Ureter (tissue), 1 donor: ENCODE measurements at regions not wholly inside any gene's neighbourhood (a gene's known extent, or its start where the extent isn't known, plus 50 kb on each side); places are given as distances from the start of the nearest gene placed in this dataset.

Experiments
- DNase-seq: peaks from one replicate; pipeline ENCODE4 v3.0.0-alpha.2; 2020; ENCODE audit warnings: low spot score
- donor health status: DM: yes; HTN: yes; CAD: no.

GRCh38 chr2:72004201-72004915 lies 143.3 kb downstream of the CYP26B1 start:
- no peak for DNase-seq

- no peak for DNase-seq
Observed at GRCh38 chr2:72003796-72004195, 143.9 kb downstream of the CYP26B1 start.

GRCh38 chr2:72003124-72003523 lies 144.5 kb downstream of the CYP26B1 start:
- DNase-seq = no peak

GRCh38 chr2:72001937-72002690 lies 145.5 kb downstream of the CYP26B1 start:
- DNase-seq = no peak

GRCh38 chr2:72000110-72000509 lies 147.6 kb downstream of the CYP26B1 start:
- DNase-seq = no peak

- DNase-seq = no peak
Observed at GRCh38 chr2:71999580-71999979, 148.1 kb downstream of the CYP26B1 start.

GRCh38 chr2:71997843-71998242 lies 149.8 kb downstream of the CYP26B1 start:
- DNase-seq = no peak

- no peak for DNase-seq
Observed at GRCh38 chr2:71995067-71995665, 152.5 kb downstream of the CYP26B1 start.

- DNase-seq = no peak
Observed at GRCh38 chr2:71992036-71992435, 155.6 kb downstream of the CYP26B1 start.

GRCh38 chr2:71991397-71991796 lies 156.3 kb downstream of the CYP26B1 start:
- DNase-seq = no peak

GRCh38 chr2:71990826-71991225 lies 156.8 kb downstream of the CYP26B1 start:
- no peak for DNase-seq

GRCh38 chr2:71990122-71990521 lies 157.5 kb downstream of the CYP26B1 start:
- no peak for DNase-seq

GRCh38 chr2:71989671-71990070 lies 158.0 kb downstream of the CYP26B1 start:
- no peak for DNase-seq

GRCh38 chr2:71988170-71988569 lies 159.5 kb downstream of the CYP26B1 start:
- no peak for DNase-seq

GRCh38 chr2:71976685-71977084 lies 171.0 kb downstream of the CYP26B1 start:
- no peak for DNase-seq

GRCh38 chr2:71974846-71975245 lies 172.8 kb downstream of the CYP26B1 start:
- DNase-seq = no peak

- DNase-seq = no peak
Observed at GRCh38 chr2:71971493-71971892, 176.2 kb downstream of the CYP26B1 start.

- DNase-seq = no peak
Observed at GRCh38 chr2:71965530-71965929, 182.1 kb downstream of the CYP26B1 start.

- DNase-seq = no peak
Observed at GRCh38 chr2:71962911-71963694, 184.6 kb downstream of the CYP26B1 start.

GRCh38 chr2:71962350-71962749 lies 185.3 kb downstream of the CYP26B1 start:
- no peak for DNase-seq

- DNase-seq = no peak
Observed at GRCh38 chr2:71961289-71962027, 186.2 kb downstream of the CYP26B1 start.
